KMS-11 (cell line): ENCODE measurements at regions not wholly inside any gene's neighbourhood (a gene's known extent, or its start where the extent isn't known, plus 50 kb on each side); places are given as distances from the start of the nearest gene placed in this dataset.

Experiments
- H2AFZ ChIP-seq: fragments of 200-600 bp; sonication (generic); 2 replicates; pipeline ENCODE4 v1.6.1; 2016; ENCODE audit warnings: antibody characterized with exemption, mixed run types, low read depth
- H3K27ac ChIP-seq: fragments of 200-600 bp; sonication (generic); 2 replicates; pipeline ENCODE4 v1.6.1; 2016; ENCODE audit warnings: mild to moderate bottlenecking, mixed run types
- H3K27me3 ChIP-seq: fragments of 200-600 bp; sonication (generic); 2 replicates; pipeline ENCODE4 v1.6.1; 2017; ENCODE audit warnings: mild to moderate bottlenecking, low read depth, mixed run types, moderate library complexity; ENCODE audit not compliant: insufficient read depth
- H3K36me3 ChIP-seq: fragments of 200-600 bp; sonication (generic); 2 replicates; pipeline ENCODE4 v1.6.1; 2017; ENCODE audit warnings: mild to moderate bottlenecking, mixed run types; ENCODE audit not compliant: insufficient read depth
- H3K4me1 ChIP-seq: fragments of 200-600 bp; sonication (generic); 2 replicates; pipeline ENCODE4 v1.6.1; 2016; ENCODE audit warnings: mild to moderate bottlenecking, low read depth, mixed run types; ENCODE audit not compliant: poor library complexity, severe bottlenecking
- H3K4me2 ChIP-seq: fragments of 200-600 bp; sonication (generic); 2 replicates; pipeline ENCODE4 v1.7.0; 2016; ENCODE audit warnings: mild to moderate bottlenecking, mixed run types
- H3K4me3 ChIP-seq: fragments of 200-600 bp; sonication (generic); IDR thresholded peaks from 2 replicates; pipeline ENCODE4 v1.6.1; 2017; ENCODE audit warnings: low read depth, low read length, mixed read lengths; ENCODE audit not compliant: insufficient read depth
- H3K79me2 ChIP-seq: fragments of 200-600 bp; sonication (generic); 2 replicates; pipeline ENCODE4 v1.6.1; 2016; ENCODE audit warnings: low read depth, mixed run types; ENCODE audit not compliant: insufficient read depth
- H3K9ac ChIP-seq: fragments of 200-600 bp; sonication (generic); 2 replicates; pipeline ENCODE4 v1.6.1; 2016; ENCODE audit warnings: mild to moderate bottlenecking, mixed run types
- H4K20me1 ChIP-seq: fragments of 200-600 bp; sonication (generic); 2 replicates; pipeline ENCODE4 v1.6.1; 2016; ENCODE audit warnings: mild to moderate bottlenecking, mixed run types; ENCODE audit not compliant: insufficient read depth
- CTCF ChIP-seq: fragments of 200-600 bp; sonication (generic); conservative IDR thresholded peaks from 2 replicates; pipeline ENCODE4 v1.6.1; 2017; ENCODE audit warnings: low read depth, mild to moderate bottlenecking, antibody characterized with exemption, low read length, moderate library complexity, mixed read lengths

DNA sequence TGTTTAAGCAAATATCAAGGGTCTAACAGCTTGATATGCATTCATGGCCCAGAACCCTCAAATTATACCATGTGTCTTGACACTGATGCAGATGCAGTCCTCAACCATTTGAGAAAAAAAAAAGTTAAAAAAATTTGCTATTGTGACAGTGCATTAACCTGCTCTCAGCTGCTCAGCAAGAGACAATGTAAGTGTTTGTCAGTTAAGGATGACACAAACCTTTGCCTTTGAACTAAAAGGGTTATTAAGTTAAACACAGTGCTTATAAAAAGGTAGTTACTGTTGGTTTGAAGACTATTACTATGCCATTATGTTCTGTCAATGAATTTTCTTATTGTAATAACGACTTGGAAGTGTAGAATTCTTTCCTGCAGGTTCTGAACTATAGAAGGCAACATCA is 655.6 kb upstream of the NEGR1 start:
- no peak for TF ChIP-seq CTCF
- H3K4me3 ChIP-seq = no peak overlapping the region
- H3K4me2 ChIP-seq = no peak overlapping the region
- no peaks in the 10 kb centered on the region for H4K20me1 ChIP-seq
- H3K27me3 ChIP-seq = no peaks in the 10 kb centered on the region
- H2AFZ ChIP-seq = no peak overlapping the region
- H3K4me1 ChIP-seq = no peaks in the 10 kb centered on the region
- H3K79me2 ChIP-seq = no peaks in the 10 kb centered on the region
- no peak overlapping the region for H3K9ac ChIP-seq
- no peak overlapping the region for H3K27ac ChIP-seq
- H3K36me3 ChIP-seq = no peaks in the 10 kb centered on the region

GRCh38 chr1:72936942-72937341 is 654.6 kb upstream of the NEGR1 start:
- no peaks in the 10 kb centered on the region for H4K20me1 ChIP-seq
- no peaks in the 10 kb centered on the region for H3K4me1 ChIP-seq
- H3K4me3 ChIP-seq = no peak overlapping the region
- H3K27ac ChIP-seq = no peak overlapping the region
- H2AFZ ChIP-seq = no peak overlapping the region
- no peaks in the 10 kb centered on the region for H3K27me3 ChIP-seq
- no peak overlapping the region for H3K4me2 ChIP-seq
- H3K79me2 ChIP-seq = no peaks in the 10 kb centered on the region
- no peak overlapping the region for H3K9ac ChIP-seq
- TF ChIP-seq CTCF = no peak
- no peaks in the 10 kb centered on the region for H3K36me3 ChIP-seq

DNA sequence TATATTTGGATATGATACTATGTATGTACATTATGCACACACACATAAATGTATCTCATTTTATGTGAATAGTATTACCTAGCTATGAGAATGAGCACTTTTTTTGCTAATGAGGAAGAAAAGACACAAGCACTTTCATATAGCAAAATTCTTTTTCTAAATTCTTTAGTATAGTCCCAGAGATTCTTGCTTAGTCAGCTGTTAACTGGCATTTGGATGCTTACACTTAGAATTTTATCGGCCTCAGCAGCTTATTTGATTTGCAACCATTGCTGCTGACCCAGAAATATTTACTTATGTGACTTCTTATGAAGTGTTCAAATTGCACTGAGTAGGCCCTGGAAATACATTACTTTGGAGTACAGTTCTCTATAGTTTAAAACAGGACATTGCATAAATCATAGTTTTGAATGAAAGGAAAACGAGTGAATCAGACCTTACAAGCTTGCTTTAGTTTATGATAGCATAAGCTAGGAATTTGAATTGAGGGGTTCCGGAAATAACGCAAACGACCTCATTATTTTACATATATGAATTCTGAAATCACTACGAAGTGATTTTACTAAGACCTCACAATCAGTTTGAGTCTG is 653.9 kb upstream of the NEGR1 start:
- H3K36me3 ChIP-seq = no peaks in the 10 kb centered on the region
- no peaks in the 10 kb centered on the region for H3K4me1 ChIP-seq
- H3K9ac ChIP-seq = no peak overlapping the region
- H2AFZ ChIP-seq = no peak overlapping the region
- no peak overlapping the region for H3K27ac ChIP-seq
- H3K4me2 ChIP-seq = no peak overlapping the region
- TF ChIP-seq CTCF = no peak
- H3K79me2 ChIP-seq = no peaks in the 10 kb centered on the region
- H4K20me1 ChIP-seq = no peaks in the 10 kb centered on the region
- no peaks in the 10 kb centered on the region for H3K27me3 ChIP-seq
- H3K4me3 ChIP-seq = no peak overlapping the region

GRCh38 chr1:72932025-72932424 is 649.7 kb upstream of the NEGR1 start:
- H3K9ac ChIP-seq = no peak overlapping the region
- no peak overlapping the region for H3K27ac ChIP-seq
- H3K27me3 ChIP-seq = no peaks in the 10 kb centered on the region
- no peak overlapping the region for H3K4me2 ChIP-seq
- no peaks in the 10 kb centered on the region for H3K4me1 ChIP-seq
- H3K36me3 ChIP-seq = no peaks in the 10 kb centered on the region
- no peak overlapping the region for H2AFZ ChIP-seq
- no peaks in the 10 kb centered on the region for H3K79me2 ChIP-seq
- H4K20me1 ChIP-seq = no peaks in the 10 kb centered on the region
- no peak overlapping the region for H3K4me3 ChIP-seq
- TF ChIP-seq CTCF = no peak
